Frontal cortex (tissue), 3 donors: ENCODE measurements at regions not wholly inside any gene's neighbourhood (a gene's known extent, or its start where the extent isn't known, plus 50 kb on each side); places are given as distances from the start of the nearest gene placed in this dataset.
"Not testable (repeated sequence)": the region's sequence is repeated elsewhere in the genome, so short reads cannot be mapped to it uniquely, and the experiment has no call there.

Experiments used
- DNase-seq, 2 donors: peaks; one replicate each; pipeline ENCODE4 v3.0.0; 2012; ENCODE audit warnings: low spot score in 2 of 2
- FAIRE-seq: peaks from 2 replicates; lab custom pipeline; 2012; peaks lifted over from hg19 to GRCh38; lab: Jason Lieb, UNC
- donor health status: control.
- donor health status: control.
- donor health status: control.

- no peak for DNase-seq
- no peak for FAIRE-seq
Measured at GRCh38 chr12:22803725-22804124, 178.8 kb downstream of the ETNK1 start.

DNA sequence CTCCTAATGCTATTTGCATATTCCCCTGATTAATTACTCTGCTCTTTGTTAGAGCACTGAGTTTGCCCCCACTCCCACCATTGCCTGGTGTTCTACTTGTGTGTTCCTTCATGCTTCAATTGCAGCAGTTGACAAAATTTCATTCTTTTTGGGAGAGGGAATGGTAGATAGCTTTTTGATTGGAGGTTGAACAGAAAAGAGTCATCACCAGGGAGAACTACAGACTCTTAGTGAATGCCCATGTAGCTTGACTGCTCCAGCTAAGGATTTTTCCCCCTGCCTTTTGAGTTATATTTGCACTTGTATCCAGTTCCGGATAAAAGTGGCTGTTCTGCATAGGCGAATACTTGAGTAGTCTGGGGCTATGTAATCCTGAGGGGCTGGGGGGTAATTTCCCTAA lies 183.9 kb downstream of the ETNK1 start:
- FAIRE-seq (no peak), DNase-seq (no peak)

GRCh38 chr12:22810036-22810435 lies 185.1 kb downstream of the ETNK1 start:
- no peak for FAIRE-seq
- no peak for DNase-seq

DNA sequence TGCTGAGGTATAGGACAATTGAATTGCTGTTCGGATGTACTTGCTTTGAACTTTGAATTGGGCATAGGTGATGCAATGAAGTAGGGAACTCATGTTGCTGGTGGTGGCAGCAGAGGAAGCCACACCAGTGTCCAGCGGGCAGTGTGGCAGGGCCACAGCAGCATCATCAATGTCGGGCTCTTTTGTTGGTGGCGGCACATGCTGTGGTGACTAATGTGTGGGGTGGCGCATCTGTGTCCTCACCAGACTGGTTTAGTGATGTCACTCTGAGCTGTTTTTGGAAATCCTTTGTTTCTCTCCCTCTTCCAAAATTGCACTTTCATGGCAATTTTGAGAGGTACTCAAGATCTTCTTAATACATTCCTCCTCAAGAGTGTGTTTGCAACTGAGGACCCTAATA lies 187.6 kb downstream of the ETNK1 start:
- FAIRE-seq = no peak
- no peak for DNase-seq

GRCh38 chr12:22821985-22822384 lies 197.0 kb downstream of the ETNK1 start:
- FAIRE-seq (no peak), DNase-seq (no peak)

GRCh38 chr12:22826026-22826425 lies 201.1 kb downstream of the ETNK1 start:
- FAIRE-seq (no peak), DNase-seq (no peak)

GRCh38 chr12:22826446-22826981 lies 201.5 kb downstream of the ETNK1 start:
- FAIRE-seq = not testable (repeated sequence)

DNA sequence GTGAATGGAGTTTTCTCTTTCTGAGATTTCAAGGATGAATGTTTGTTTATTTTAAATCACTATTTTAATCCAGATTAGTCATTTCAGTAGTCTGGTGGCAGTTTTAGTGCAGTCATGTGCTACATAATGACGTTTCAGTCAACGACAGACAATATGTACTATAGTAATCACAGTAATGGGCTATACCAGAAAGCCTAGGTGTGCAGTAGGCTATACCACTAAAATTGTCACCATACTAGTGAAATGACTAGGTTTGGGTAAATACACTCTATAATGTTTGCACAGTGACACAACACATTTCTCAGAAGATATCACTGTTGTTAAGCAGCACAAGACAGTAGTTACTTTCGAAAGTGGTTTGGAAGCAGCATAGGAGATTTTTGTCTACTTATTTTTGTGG lies 203.1 kb downstream of the ETNK1 start:
- no peak for DNase-seq
- no peak for FAIRE-seq

More at GRCh38 chr12:22826446-22826981, 201.5 kb downstream of the ETNK1 start:
- not testable (repeated sequence) for DNase-seq

DNA sequence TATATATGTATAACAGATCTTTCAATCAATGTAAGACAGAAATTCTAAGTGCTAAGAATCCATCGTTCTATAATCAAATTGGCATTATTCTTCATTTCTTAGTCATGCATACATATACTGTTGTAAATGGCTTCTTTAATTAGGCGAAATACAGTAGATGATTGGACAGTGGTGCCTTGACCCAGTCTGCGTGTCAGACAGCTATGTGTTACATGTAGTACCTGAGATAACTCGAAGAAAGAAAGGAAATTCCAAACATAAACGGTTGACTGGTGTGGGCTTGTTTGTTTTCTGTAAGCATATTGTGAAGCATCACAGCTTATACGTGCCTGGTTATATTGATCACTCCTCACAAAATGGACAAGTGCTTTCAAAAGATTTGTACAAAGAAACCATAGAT lies 210.5 kb downstream of the ETNK1 start:
- no peak for DNase-seq
- no peak for FAIRE-seq

- no peak for FAIRE-seq
- DNase-seq = no peak
Measured at GRCh38 chr12:22850185-22850584, 225.2 kb downstream of the ETNK1 start.

- FAIRE-seq = no peak
Measured at GRCh38 chr12:22851532-22851931, 226.6 kb downstream of the ETNK1 start.

GRCh38 chr12:22855456-22855855 lies 230.5 kb downstream of the ETNK1 start:
- FAIRE-seq (no peak), DNase-seq (no peak)

More at GRCh38 chr12:22851532-22851931, 226.6 kb downstream of the ETNK1 start:
- no peak for DNase-seq

- DNase-seq = peak in 1 of 2 donors; percentile 15
- peak; percentile 66 for FAIRE-seq
Measured at GRCh38 chr12:22856178-22856577, 231.2 kb downstream of the ETNK1 start.

DNA sequence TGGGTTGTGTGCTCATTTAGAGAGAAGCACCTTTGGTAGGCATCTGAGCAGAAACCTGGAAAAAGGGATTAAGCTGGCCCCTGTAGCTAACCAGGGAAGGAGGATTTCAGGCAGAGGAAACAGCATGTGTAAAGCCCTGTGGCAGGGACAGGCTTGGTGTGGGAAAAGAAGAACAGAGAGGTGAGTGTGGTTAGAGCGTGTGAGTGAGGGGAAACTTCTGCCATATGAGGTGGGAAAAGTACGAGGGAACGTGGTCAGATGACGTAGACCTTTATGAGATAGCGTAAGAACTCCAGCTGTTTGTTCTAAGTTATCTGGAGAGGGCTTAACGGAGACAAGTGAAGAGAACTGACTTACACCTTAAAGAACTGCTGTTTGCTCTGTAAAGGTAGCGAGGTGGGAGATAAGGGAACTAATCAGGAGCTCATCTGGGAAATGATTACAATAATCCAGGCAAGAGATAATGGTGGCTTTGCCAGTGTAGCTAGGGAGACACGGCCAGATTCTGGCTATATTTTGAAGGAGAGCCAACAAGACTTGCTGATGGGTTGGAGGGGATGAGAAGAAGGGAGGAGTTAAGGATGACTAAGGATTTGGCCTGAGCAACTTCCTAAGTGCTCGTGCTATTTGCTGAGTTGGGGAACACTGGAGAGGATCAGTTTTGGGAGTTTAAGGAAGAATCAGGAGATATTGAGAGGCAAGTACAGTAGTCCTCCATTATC lies 234.0 kb downstream of the ETNK1 start:
- DNase-seq (no peak), FAIRE-seq (no peak)

DNA sequence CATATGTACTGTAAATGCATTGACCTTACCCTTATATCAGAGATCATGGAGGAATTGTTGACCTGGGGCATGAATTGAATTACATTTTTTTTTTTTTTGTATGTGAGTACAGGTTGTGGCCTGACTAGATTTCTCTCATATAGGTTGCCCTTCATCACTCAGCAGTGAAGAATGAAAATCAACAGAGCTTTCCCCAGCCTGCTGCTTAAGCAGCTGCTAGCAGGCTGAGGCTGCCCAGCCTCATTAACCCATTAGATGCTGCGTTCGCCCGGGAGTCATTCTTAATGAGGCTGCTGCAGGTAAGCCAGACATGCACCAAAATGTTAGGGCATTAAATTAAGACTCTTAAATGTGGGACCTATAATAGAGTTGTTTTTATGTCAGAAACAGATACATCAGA lies 236.0 kb downstream of the ETNK1 start:
- no peak for FAIRE-seq
- DNase-seq = no peak

DNA sequence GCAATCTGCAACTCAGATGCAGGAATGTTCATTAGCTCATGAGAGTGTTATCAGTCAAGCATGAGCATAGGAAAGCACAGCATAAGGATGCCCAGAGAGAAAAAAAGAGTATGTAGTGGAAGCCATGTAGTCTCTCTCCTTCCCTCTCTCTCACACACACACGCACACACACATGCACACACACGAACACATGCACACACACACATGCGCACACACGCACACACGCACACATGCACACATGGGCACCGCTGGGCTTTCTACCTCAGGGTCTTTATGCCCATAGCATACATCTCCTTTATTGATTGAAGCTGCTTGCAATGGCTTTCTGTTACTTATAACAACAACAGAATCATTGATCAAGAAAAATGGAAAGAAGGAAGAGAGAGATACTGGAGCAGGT lies 240.9 kb downstream of the ETNK1 start:
- DNase-seq (no peak), FAIRE-seq (no peak)

DNA sequence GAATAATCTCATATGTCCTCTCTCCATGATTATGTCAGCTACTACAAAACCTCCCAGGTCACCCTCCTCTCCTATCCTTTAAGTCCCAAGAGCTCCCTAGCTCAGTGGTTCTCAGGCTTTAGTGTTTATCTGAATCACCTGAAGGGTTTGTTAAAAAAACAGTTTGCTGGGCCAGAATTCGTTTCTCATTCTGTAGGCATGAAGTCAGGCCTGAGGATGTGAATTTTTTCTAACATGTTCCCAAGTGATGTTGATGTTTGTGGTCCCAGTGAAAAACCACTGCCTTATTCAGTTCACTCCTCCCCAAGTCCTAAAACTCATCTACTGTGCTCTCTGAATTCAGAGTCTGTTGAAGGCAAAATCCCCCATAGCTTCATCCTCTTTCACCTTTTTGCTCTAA lies 241.4 kb downstream of the ETNK1 start:
- DNase-seq (no peak), FAIRE-seq (no peak)

GRCh38 chr12:22874151-22874550 lies 249.2 kb downstream of the ETNK1 start:
- no peak for DNase-seq

GRCh38 chr12:22876262-22876661 lies 251.3 kb downstream of the ETNK1 start:
- no peak for FAIRE-seq

More at GRCh38 chr12:22874151-22874550, 249.2 kb downstream of the ETNK1 start:
- no peak for FAIRE-seq

GRCh38 chr12:22879203-22879602 lies 254.2 kb downstream of the ETNK1 start:
- no peak for FAIRE-seq
- DNase-seq = no peak

More at GRCh38 chr12:22876262-22876661, 251.3 kb downstream of the ETNK1 start:
- DNase-seq = no peak

DNA sequence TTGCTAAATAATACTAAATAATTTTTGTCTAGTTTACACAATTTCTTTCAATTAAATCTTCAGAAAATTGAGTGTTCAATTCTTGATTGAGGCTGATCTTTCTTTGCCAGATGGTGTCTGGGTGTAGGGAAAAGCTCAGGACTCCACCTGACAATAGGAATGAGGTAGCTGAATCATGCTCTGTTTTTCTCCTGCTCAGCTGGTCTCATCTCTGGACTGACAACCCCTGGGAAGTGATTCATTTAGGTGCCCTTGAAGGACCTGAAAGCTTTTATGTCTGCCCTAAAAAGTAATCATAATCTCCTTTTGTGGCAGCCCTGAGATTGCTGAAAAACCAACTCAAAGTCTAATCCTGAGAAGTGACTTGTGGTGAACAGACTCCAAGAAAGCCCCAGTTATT lies 255.4 kb downstream of the ETNK1 start:
- DNase-seq (no peak), FAIRE-seq (no peak)

GRCh38 chr12:22880807-22881206 lies 255.8 kb downstream of the ETNK1 start:
- no peak for FAIRE-seq

More at GRCh38 chr12:22880807-22881206, 255.8 kb downstream of the ETNK1 start:
- no peak for DNase-seq
